IMR-90 (cell line): ENCODE measurements at regions not wholly inside any gene's neighbourhood (a gene's known extent, or its start where the extent isn't known, plus 50 kb on each side); places are given as distances from the start of the nearest gene placed in this dataset.

Source experiments
- ATAC-seq: fragments of 200-7000 bp; cut with Tn5 transposase; 2 replicates; pipeline ENCODE4 v1.9.1; 2020; ENCODE audit warnings: low read depth, mild to moderate bottlenecking, moderate library complexity
- BruUV-seq: library from RNA; stranded (reverse); fragments of 400-500 nt; replicated peaks from 2 replicates; lab custom pipeline; 2021; lab: Mats Ljungman, UMichigan
- CTCF ChIA-PET: fragments of 300-600 bp; formaldehyde crosslinking; extraction: SDS; loops from one replicate; lab custom pipeline; 2021; ENCODE audit warnings: antibody characterized with exemption; lab: Yijun Ruan, JAX
- POLR2A ChIA-PET: fragments of 300-600 bp; sonication (Branson Sonifier 250); formaldehyde crosslinking; loops from one replicate; lab custom pipeline; 2022; ENCODE audit warnings: antibody characterized with exemption; ENCODE audit not compliant: unreplicated experiment; lab: Charles Lee
- DNase-seq: peaks from one replicate; pipeline ENCODE4 v3.0.0; 2013
- H2AFZ ChIP-seq: replicated peaks from 2 replicates; pipeline ENCODE3; 2013; ENCODE audit warnings: low read length, mild to moderate bottlenecking; ENCODE audit not compliant: poor library complexity
- H2AK5ac ChIP-seq: 2 replicates; pipeline ENCODE4 v1.6.1; 2013; ENCODE audit warnings: low read depth, low read length, inconsistent platforms
- H2AK9ac ChIP-seq: replicated peaks from 2 replicates; pipeline ENCODE3; 2013; ENCODE audit warnings: mild to moderate bottlenecking, low read depth, low read length, moderate library complexity; ENCODE audit not compliant: poor library complexity
- H2BK120ac ChIP-seq: 2 replicates; pipeline ENCODE4 v1.6.1; 2013; ENCODE audit warnings: low read depth, low read length, inconsistent platforms
- H2BK15ac ChIP-seq: 3 replicates; pipeline ENCODE4 v1.6.1; 2013; ENCODE audit warnings: low read depth, low read length, inconsistent platforms
- H2BK20ac ChIP-seq: 2 replicates; pipeline ENCODE4 v1.6.1; 2013; ENCODE audit warnings: low read depth, mild to moderate bottlenecking, inconsistent platforms, low read length, moderate library complexity
- H2BK5ac ChIP-seq: 2 replicates; pipeline ENCODE4 v1.6.1; 2013; ENCODE audit warnings: mild to moderate bottlenecking, low read depth, low read length, inconsistent platforms; ENCODE audit not compliant: poor library complexity, severe bottlenecking
- H3K14ac ChIP-seq: replicated peaks from 2 replicates; pipeline ENCODE4 v1.6.1; 2013; ENCODE audit warnings: low read depth, low read length, inconsistent platforms
- H3K18ac ChIP-seq: 2 replicates; pipeline ENCODE4 v1.6.1; 2013; ENCODE audit warnings: low read depth, low read length, control low read depth
- H3K23ac ChIP-seq: 2 replicates; pipeline ENCODE4 v1.6.1; 2013; ENCODE audit warnings: low read depth, low read length, inconsistent platforms
- H3K27ac ChIP-seq: 2 replicates; pipeline ENCODE4 v1.5.1; 2013; ENCODE audit warnings: mild to moderate bottlenecking, control low read depth, low read length; ENCODE audit not compliant: insufficient read depth
- H3K27me3 ChIP-seq: 2 replicates; pipeline ENCODE4 v1.6.1; 2013; ENCODE audit warnings: low read length; ENCODE audit not compliant: control insufficient read depth, insufficient read depth
- H3K36me3 ChIP-seq: 2 replicates; pipeline ENCODE4 v1.6.1; 2013; ENCODE audit warnings: low read length, mixed read lengths; ENCODE audit not compliant: control insufficient read depth, insufficient read depth
- H3K4ac ChIP-seq: 2 replicates; pipeline ENCODE4 v1.6.1; 2013; ENCODE audit warnings: low read depth, low read length, inconsistent platforms
- H3K4me1 ChIP-seq: 2 replicates; pipeline ENCODE4 v1.6.1; 2013; ENCODE audit warnings: low read length, mixed read lengths; ENCODE audit not compliant: control insufficient read depth, insufficient read depth
- H3K4me2 ChIP-seq: 2 replicates; pipeline ENCODE4 v1.6.1; 2013; ENCODE audit warnings: low read depth, mild to moderate bottlenecking, control low read depth, low read length, moderate library complexity
- H3K4me3 ChIP-seq: 2 replicates; pipeline ENCODE4 v1.5.1; 2013; ENCODE audit warnings: low read depth, mild to moderate bottlenecking, control low read depth, low read length, moderate library complexity; ENCODE audit not compliant: insufficient read depth
- H3K56ac ChIP-seq: 2 replicates; pipeline ENCODE4 v1.6.1; 2013; ENCODE audit warnings: low read length, inconsistent platforms; ENCODE audit not compliant: insufficient read depth; ENCODE audit errors: extremely low read depth
- H3K79me1 ChIP-seq, 2 experiments: 2 replicates each; pipeline ENCODE4 v1.6.1; 2013; ENCODE audit warnings: low read length in 2 of 2, inconsistent platforms in 1 of 2, low read depth in 1 of 2
- H3K9ac ChIP-seq: 2 replicates; pipeline ENCODE4 v1.6.1; 2013; ENCODE audit warnings: low read depth, low read length, control low read depth
- H3K9me1 ChIP-seq: 2 replicates; pipeline ENCODE4 v1.6.1; 2013; ENCODE audit warnings: low read length, inconsistent platforms; ENCODE audit not compliant: insufficient read depth
- H3K9me3 ChIP-seq: 2 replicates; pipeline ENCODE4 v1.6.1; 2013; ENCODE audit warnings: low read length; ENCODE audit not compliant: control insufficient read depth, insufficient read depth
- H4K20me1 ChIP-seq: 2 replicates; pipeline ENCODE4 v1.6.1; 2013; ENCODE audit warnings: low read length, inconsistent platforms; ENCODE audit not compliant: insufficient read depth
- H4K5ac ChIP-seq: 2 replicates; pipeline ENCODE4 v1.6.1; 2013; ENCODE audit warnings: mild to moderate bottlenecking, low read depth, low read length, control low read depth
- H4K8ac ChIP-seq, 2 experiments: 2 replicates each; pipeline ENCODE4 v1.6.1; 2013; ENCODE audit warnings: low read depth in 2 of 2, low read length in 2 of 2, control low read depth in 1 of 2, inconsistent platforms in 1 of 2
- H4K91ac ChIP-seq: 2 replicates; pipeline ENCODE4 v1.6.1; 2013; ENCODE audit warnings: low read depth, low read length, inconsistent platforms; ENCODE audit not compliant: insufficient read depth
- BHLHE40 ChIP-seq: fragments of 150-350 bp; IDR thresholded peaks from 2 replicates; pipeline ENCODE4 v1.6.1; 2016; ENCODE audit warnings: mild to moderate bottlenecking, low read depth, low read length
- CHD1 ChIP-seq: IDR thresholded peaks from 2 replicates; pipeline ENCODE4 v1.6.1; 2012; ENCODE audit warnings: low read depth, low read length, improper control_type of control experiment
- CTCF ChIP-seq: conservative IDR thresholded peaks from 2 replicates; pipeline ENCODE4 v1.5.1; 2012; ENCODE audit warnings: mild to moderate bottlenecking, low read depth, low read length, improper control_type of control experiment
- ELK1 ChIP-seq: fragments of 150-350 bp; IDR thresholded peaks from 2 replicates; pipeline ENCODE4 v1.6.1; 2016; ENCODE audit warnings: low read depth, mild to moderate bottlenecking, low read length, moderate library complexity, borderline replicate concordance
- FOS ChIP-seq: fragments of 150-350 bp; IDR thresholded peaks from 2 replicates; pipeline ENCODE4 v1.6.1; 2016; ENCODE audit warnings: low read depth, low read length
- MAFK ChIP-seq: IDR thresholded peaks from 2 replicates; pipeline ENCODE4 v1.6.1; 2012; ENCODE audit warnings: low read depth, low read length, improper control_type of control experiment
- MAZ ChIP-seq: IDR thresholded peaks from 2 replicates; pipeline ENCODE4 v1.6.1; 2012; ENCODE audit warnings: low read depth, mild to moderate bottlenecking, low read length, improper control_type of control experiment, moderate library complexity, borderline replicate concordance
- MXI1 ChIP-seq: IDR thresholded peaks from 2 replicates; pipeline ENCODE4 v1.6.1; 2012; ENCODE audit warnings: low read depth, mild to moderate bottlenecking, low read length, moderate library complexity, borderline replicate concordance
- NFE2L2 ChIP-seq: fragments of 150-350 bp; IDR thresholded peaks from 2 replicates; pipeline ENCODE4 v1.6.1; 2016; ENCODE audit warnings: low read depth, mild to moderate bottlenecking, low read length
- POLR2A ChIP-seq: IDR thresholded peaks from 2 replicates; pipeline ENCODE4 v1.6.1; 2012; ENCODE audit warnings: mild to moderate bottlenecking, low read depth, low read length
- RAD21 ChIP-seq: IDR thresholded peaks from 2 replicates; pipeline ENCODE4 v1.6.1; 2012; ENCODE audit warnings: low read length, improper control_type of control experiment
- RCOR1 ChIP-seq: IDR thresholded peaks from 2 replicates; pipeline ENCODE4 v1.6.1; 2012; ENCODE audit warnings: mild to moderate bottlenecking, low read length, improper control_type of control experiment; ENCODE audit not compliant: insufficient replicate concordance
- SMC3 ChIP-seq: fragments of 150-350 bp; IDR thresholded peaks from 2 replicates; pipeline ENCODE4 v1.6.1; 2016; ENCODE audit warnings: low read depth, mild to moderate bottlenecking, antibody characterized with exemption, low read length, moderate library complexity
- USF2 ChIP-seq: fragments of 150-350 bp; IDR thresholded peaks from 2 replicates; pipeline ENCODE4 v1.6.1; 2017; ENCODE audit warnings: mild to moderate bottlenecking, antibody characterized with exemption, low read length, low read depth
- WGBS, 2 experiments: methylation state at CpG; one replicate each; pipeline versions ENCODE4 v1.1.5 to v1.1.7; 2013; ENCODE audit warnings: missing lambda C conversion rate in 2 of 2; ENCODE audit not compliant: insufficient read length in 1 of 2; ENCODE audit errors: extremely low coverage in 2 of 2; 5-methylcytosine and 5-hydroxymethylcytosine counted together
- dilution Hi-C: fragments of 300-500 bp; cut with HindIII; formaldehyde crosslinking; loops from one replicate; pipeline ENCODE4 v1.14.3; 2018; ENCODE audit warnings: low sequenced_read_pairs; ENCODE audit not compliant: unreplicated experiment
- in situ Hi-C: fragments of 300-500 bp; cut with MboI; formaldehyde crosslinking; loops from 3 replicates; pipeline ENCODE4 v1.14.3; 2019; ENCODE audit warnings: low sequenced_read_pairs, inconsistent platforms, mixed read lengths
- intact Hi-C: fragments of 100-400 bp; cut with micrococcal nuclease; formaldehyde crosslinking; loops from 2 replicates; pipeline ENCODE4 v1.10.0; 2022

- TF ChIP-seq RCOR1: no peak
- TF ChIP-seq CHD1: no peak
- no peak for TF ChIP-seq USF2
- no peak for TF ChIP-seq NFE2L2
- TF ChIP-seq FOS: no peak
Observed at GRCh38 chr1:22370190-22370498, 81.5 kb upstream of the ZBTB40 start (continued).

- no peak overlapping the region for H3K4me2 ChIP-seq
- no peak overlapping the region for H4K5ac ChIP-seq
- no peak overlapping the region for H2BK15ac ChIP-seq
- BruUV-seq: no TSS peak
- intact Hi-C loops: no loop called here
- dilution Hi-C loops: no loop called here
- H2AK5ac ChIP-seq: no peak overlapping the region
- no peak overlapping the region for H2BK20ac ChIP-seq
- no peak overlapping the region for H3K23ac ChIP-seq
- H3K4ac ChIP-seq: no peak overlapping the region
- H2AFZ ChIP-seq: no peak overlapping the region
- in situ Hi-C loops: no loop called here
- no peak overlapping the region for H3K18ac ChIP-seq
- no peaks in the 10 kb centered on the region for H3K79me1 ChIP-seq
- peaks cover 51% of the 10 kb centered on the region for H3K27me3 ChIP-seq
- no peaks in the 10 kb centered on the region for H3K36me3 ChIP-seq
- no CpG with 5 or more reads among the region's 5 CpGs for WGBS, 2 experiments
- ChIA-PET POLR2A (no interaction called here), CTCF (interaction anchor here (0.5 kb wide), 1 partner anchor 9 kb away, joined by 3 read pairs; no protein-coding TSS in a partner anchor)
- no peak overlapping the region for H3K27ac ChIP-seq
- peaks cover 3% of the 10 kb centered on the region for H3K9me3 ChIP-seq
- H2AK9ac ChIP-seq: no peak overlapping the region
- H3K4me3 ChIP-seq: no peak overlapping the region
- H4K91ac ChIP-seq: no peak overlapping the region
- 0 out of 2 replicates have a peak, but pooled peaks cover 3% of the 10 kb centered on the region for H4K20me1 ChIP-seq
- no peak overlapping the region for H3K9ac ChIP-seq
- H3K9me1 ChIP-seq: no peaks in the 10 kb centered on the region
- H2BK120ac ChIP-seq: no peak overlapping the region
- ATAC-seq (no peak), DNase-seq (no peak)
- no peak overlapping the region for H2BK5ac ChIP-seq
- H3K4me1 ChIP-seq: no peaks in the 10 kb centered on the region
- H4K8ac ChIP-seq: no peak overlapping the region
- no peak overlapping the region for H3K56ac ChIP-seq
- H3K14ac ChIP-seq: no peak overlapping the region
- TF ChIP-seq MAFK (no peak), RAD21 (no peak), MXI1 (no peak), BHLHE40 (no peak), ELK1 (no peak), USF2 (no peak), POLR2A (no peak), MAZ (no peak), CTCF (no peak), CHD1 (no peak), SMC3 (no peak)
Observed at GRCh38 chr1:22371408-22371807, 80.2 kb upstream of the ZBTB40 start.
